ACHN (cell line): ENCODE measurements at regions not wholly inside any gene's neighbourhood (a gene's known extent, or its start where the extent isn't known, plus 50 kb on each side); places are given as distances from the start of the nearest gene placed in this dataset.

Experiments
- DNase-seq: peaks from one replicate; pipeline ENCODE4 v3.0.0-alpha.2; 2015
- in situ Hi-C: cut with HindIII; loops from 2 replicates; pipeline ENCODE4 v1.10.0; 2017; ENCODE audit warnings: low sequenced_read_pairs, low pct_ligation_motif_present, low pct_unique_long_range_greater_than_20kb

DNA sequence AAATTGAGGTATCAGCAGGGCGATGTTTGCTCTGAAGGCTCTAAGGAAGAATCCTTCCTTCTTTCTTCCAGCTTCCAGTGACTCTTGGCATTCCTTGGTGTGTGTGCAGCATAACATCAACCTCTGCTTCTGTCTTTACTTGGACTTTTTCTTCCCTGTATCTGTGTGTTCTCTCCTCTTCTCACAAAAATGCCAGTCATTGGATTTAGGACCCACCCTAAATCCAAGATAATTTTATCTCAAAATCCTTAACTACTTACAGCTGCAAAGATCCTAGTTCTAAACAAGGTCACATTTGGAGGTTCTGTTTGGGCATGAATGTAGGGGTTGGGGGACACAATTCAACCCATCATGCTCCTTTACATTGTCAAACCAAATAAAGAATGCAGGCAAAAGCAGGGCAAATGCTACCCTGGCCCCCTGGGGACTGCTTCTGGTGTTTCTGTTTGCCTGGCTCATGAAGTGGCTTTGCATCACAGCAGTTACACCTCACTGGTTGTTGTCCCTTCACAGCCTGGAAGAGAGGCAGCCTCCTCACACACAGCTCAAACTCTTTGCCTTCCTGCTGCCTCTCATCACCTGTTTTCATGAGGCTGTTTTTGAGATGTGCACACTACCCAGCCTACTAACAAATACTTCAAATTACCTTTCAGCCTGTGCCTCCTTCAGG, 64.8 kb upstream of the PLCXD3 start:
- no peak for DNase-seq
- in situ Hi-C loops: no loop called here

DNA sequence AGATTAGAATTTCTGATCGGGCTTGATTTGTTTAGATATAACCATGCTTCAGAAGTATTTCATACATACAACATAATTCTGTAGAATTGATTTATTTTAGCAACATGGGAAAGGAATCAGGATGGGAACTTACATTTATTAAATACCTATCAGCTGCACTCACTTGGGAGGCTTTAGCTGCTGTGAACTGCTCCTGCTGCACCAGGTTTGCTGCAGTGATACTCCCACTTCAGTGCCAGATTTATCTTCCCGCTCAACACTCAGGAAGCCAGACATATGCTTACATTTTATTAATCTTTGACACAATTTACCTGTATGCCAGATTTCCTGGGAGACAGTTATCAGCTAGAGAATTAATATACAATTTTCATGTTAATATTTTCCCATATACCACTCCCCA, 64.0 kb upstream of the PLCXD3 start:
- DNase-seq: no peak
- in situ Hi-C loops: no loop called here
